GM10248 (cell line): ENCODE measurements at regions not wholly inside any gene's neighbourhood (a gene's known extent, or its start where the extent isn't known, plus 50 kb on each side); places are given as distances from the start of the nearest gene placed in this dataset.

ENCODE experiments used
- CTCF ChIA-PET: fragments of 300-600 bp; sonication (Branson Sonifier 250); formaldehyde crosslinking; extraction: SDS; loops from one replicate; lab custom pipeline; 2021; ENCODE audit warnings: antibody characterized with exemption; lab: Yijun Ruan, JAX
- POLR2A ChIA-PET: fragments of 350-650 bp; sonication (Branson Sonifier 250); formaldehyde crosslinking; extraction: SDS; loops from one replicate; lab custom pipeline; 2020; ENCODE audit warnings: antibody characterized with exemption; lab: Yijun Ruan, JAX
- DNase-seq: peaks from one replicate; pipeline ENCODE4 v3.0.0; 2012; ENCODE audit errors: extremely low spot score
- CTCF ChIP-seq: IDR thresholded peaks from 2 replicates; pipeline ENCODE4 v1.5.1; 2012; ENCODE audit warnings: mild to moderate bottlenecking, low read depth; ENCODE audit errors: extremely low read depth, missing control alignments, control extremely low read depth

GRCh38 chr5:145198525-145199260, 636.4 kb downstream of the PRELID2 start:
- TF ChIP-seq CTCF, result no peak
- CTCF ChIA-PET, result interaction anchor here (1.1 kb wide), 2 partner anchors 8 to 16 kb away, joined by 3 read pairs; no protein-coding TSS in a partner anchor
- POLR2A ChIA-PET, result no interaction called here
- no peak for DNase-seq

- no peak for TF ChIP-seq CTCF
- CTCF ChIA-PET, result interaction anchor here (1.0 kb wide), 1 partner anchor 10 kb away, joined by 3 read pairs; no protein-coding TSS in a partner anchor
- POLR2A ChIA-PET, result no interaction called here
- no peak for DNase-seq
Observed at GRCh38 chr5:145189746-145190145, 645.4 kb downstream of the PRELID2 start.

GRCh38 chr5:145180371-145180770, 654.8 kb downstream of the PRELID2 start:
- no peak for TF ChIP-seq CTCF
- ChIA-PET POLR2A (no interaction called here), CTCF (interaction anchor here (0.8 to 1.2 kb wide), 2 partner anchors 9 to 17 kb away, joined by 3 to 4 read pairs; no protein-coding TSS in a partner anchor)
- DNase-seq, result no peak

GRCh38 chr5:145178641-145179523, 656.3 kb downstream of the PRELID2 start:
- CTCF ChIA-PET, result no interaction called here
- no peak for TF ChIP-seq CTCF

GRCh38 chr5:145176041-145176440, 659.1 kb downstream of the PRELID2 start:
- no peak for TF ChIP-seq CTCF
- POLR2A ChIA-PET, result no interaction called here
- no peak for DNase-seq
- CTCF ChIA-PET, result interaction anchor here (1.0 kb wide), 1 partner anchor 14 kb away, joined by 3 read pairs; no protein-coding TSS in a partner anchor

More at GRCh38 chr5:145178641-145179523, 656.3 kb downstream of the PRELID2 start:
- POLR2A ChIA-PET, result no interaction called here
- DNase-seq, result no peak

GRCh38 chr5:145166110-145166509, 669.0 kb downstream of the PRELID2 start:
- DNase-seq, result no peak
- TF ChIP-seq CTCF, result no peak
- CTCF ChIA-PET, result no interaction called here
- POLR2A ChIA-PET, result no interaction called here
